ES-I3 (cell line): ENCODE measurements at regions not wholly inside any gene's neighbourhood (a gene's known extent, or its start where the extent isn't known, plus 50 kb on each side); places are given as distances from the start of the nearest gene placed in this dataset.

Experiments
- H3K36me3 ChIP-seq: 2 replicates; pipeline ENCODE4 v1.6.1; 2013; ENCODE audit warnings: mild to moderate bottlenecking, low read length, control low read depth, moderate library complexity; ENCODE audit not compliant: insufficient read depth
- H3K4me1 ChIP-seq: 2 replicates; pipeline ENCODE4 v1.6.1; 2013; ENCODE audit warnings: mild to moderate bottlenecking, control low read depth, low read length; ENCODE audit not compliant: insufficient read depth
- H3K9ac ChIP-seq: 2 replicates; pipeline ENCODE4 v1.6.1; 2013; ENCODE audit warnings: low read depth, mild to moderate bottlenecking, low read length, moderate library complexity
- H3K9me3 ChIP-seq: 2 replicates; pipeline ENCODE4 v1.6.1; 2013; ENCODE audit warnings: mild to moderate bottlenecking, low read length, moderate library complexity; ENCODE audit not compliant: control insufficient read depth, insufficient read depth

GRCh38 chr13:76378767-76379166 is 507.4 kb downstream of the KCTD12 start:
- no peaks in the 10 kb centered on the region for H3K36me3 ChIP-seq

GRCh38 chr13:76363682-76364289 is 522.4 kb downstream of the KCTD12 start:
- Histone ChIP-seq H3K4me1 (no peaks in the 10 kb centered on the region), H3K36me3 (no peaks in the 10 kb centered on the region), H3K9ac (no peak overlapping the region), H3K9me3 (no peaks in the 10 kb centered on the region)

More at GRCh38 chr13:76378767-76379166, 507.4 kb downstream of the KCTD12 start:
- Histone ChIP-seq H3K4me1 (no peaks in the 10 kb centered on the region), H3K9ac (no peak overlapping the region), H3K9me3 (no peaks in the 10 kb centered on the region; the same call in 1 of the 2 replicates)

- Histone ChIP-seq H3K4me1 (no peaks in the 10 kb centered on the region), H3K36me3 (no peaks in the 10 kb centered on the region), H3K9ac (no peak overlapping the region), H3K9me3 (no peaks in the 10 kb centered on the region)
Observed at GRCh38 chr13:76361868-76362267, 524.3 kb downstream of the KCTD12 start.

GRCh38 chr13:76351541-76352229 is 534.5 kb downstream of the KCTD12 start:
- no peak overlapping the region for H3K9ac ChIP-seq
- H3K9me3 ChIP-seq = no peaks in the 10 kb centered on the region
- H3K4me1 ChIP-seq = no peaks in the 10 kb centered on the region
- no peaks in the 10 kb centered on the region for H3K36me3 ChIP-seq

- Histone ChIP-seq H3K4me1 (no peaks in the 10 kb centered on the region), H3K9ac (no peak overlapping the region), H3K36me3 (no peaks in the 10 kb centered on the region), H3K9me3 (no peaks in the 10 kb centered on the region)
Observed at GRCh38 chr13:76350399-76350798, 535.8 kb downstream of the KCTD12 start.

GRCh38 chr13:76349700-76350099 is 536.5 kb downstream of the KCTD12 start:
- Histone ChIP-seq H3K36me3 (no peaks in the 10 kb centered on the region), H3K9ac (no peak overlapping the region), H3K9me3 (no peaks in the 10 kb centered on the region), H3K4me1 (no peaks in the 10 kb centered on the region)

GRCh38 chr13:76339649-76340048 is 546.6 kb downstream of the KCTD12 start:
- H3K4me1 ChIP-seq = no peaks in the 10 kb centered on the region
- no peaks in the 10 kb centered on the region for H3K9me3 ChIP-seq
- no peaks in the 10 kb centered on the region for H3K36me3 ChIP-seq
- no peak overlapping the region for H3K9ac ChIP-seq

GRCh38 chr13:76338003-76338402 is 548.2 kb downstream of the KCTD12 start:
- Histone ChIP-seq H3K9me3 (no peaks in the 10 kb centered on the region), H3K9ac (no peak overlapping the region), H3K36me3 (no peaks in the 10 kb centered on the region), H3K4me1 (no peaks in the 10 kb centered on the region)

- Histone ChIP-seq H3K4me1 (no peaks in the 10 kb centered on the region), H3K9ac (no peak overlapping the region), H3K9me3 (no peaks in the 10 kb centered on the region), H3K36me3 (no peaks in the 10 kb centered on the region)
Observed at GRCh38 chr13:76336889-76337844, 549.0 kb downstream of the KCTD12 start.

- Histone ChIP-seq H3K9ac (no peak overlapping the region), H3K36me3 (no peaks in the 10 kb centered on the region), H3K9me3 (no peaks in the 10 kb centered on the region), H3K4me1 (no peaks in the 10 kb centered on the region)
Observed at GRCh38 chr13:76335463-76335862, 550.7 kb downstream of the KCTD12 start.

GRCh38 chr13:76331943-76332712 is 554.1 kb downstream of the KCTD12 start:
- Histone ChIP-seq H3K9ac (no peak overlapping the region), H3K4me1 (no peaks in the 10 kb centered on the region), H3K9me3 (no peaks in the 10 kb centered on the region), H3K36me3 (no peaks in the 10 kb centered on the region)

GRCh38 chr13:76330761-76331160 is 555.4 kb downstream of the KCTD12 start:
- H3K4me1 ChIP-seq = no peaks in the 10 kb centered on the region
- H3K9ac ChIP-seq = no peak overlapping the region
- H3K36me3 ChIP-seq = no peaks in the 10 kb centered on the region
- H3K9me3 ChIP-seq = no peaks in the 10 kb centered on the region

GRCh38 chr13:76329866-76330580 is 556.2 kb downstream of the KCTD12 start:
- H3K9me3 ChIP-seq = no peaks in the 10 kb centered on the region

More at GRCh38 chr13:76329866-76330580, 556.2 kb downstream of the KCTD12 start:
- H3K9ac ChIP-seq = no peak overlapping the region
- H3K36me3 ChIP-seq = no peaks in the 10 kb centered on the region
- H3K4me1 ChIP-seq = no peaks in the 10 kb centered on the region
